Lower lobe of right lung (tissue), 2 donors: ENCODE measurements at regions not wholly inside any gene's neighbourhood (a gene's known extent, or its start where the extent isn't known, plus 50 kb on each side); places are given as distances from the start of the nearest gene placed in this dataset.

Experiments
- ATAC-seq, 2 donors: fragments of 200-7000 bp; cut with Tn5 transposase; one replicate each; pipeline ENCODE4 v1.9.1; 2020 to 2022; ENCODE audit warnings: mild to moderate bottlenecking in 2 of 2, moderate library complexity in 2 of 2
- DNase-seq: peaks from one replicate; pipeline ENCODE4 v3.0.0-alpha.2; 2020
- H3K27ac ChIP-seq: fragments of 200-600 bp; one replicate; pipeline ENCODE4 v1.8.0; 2022
- H3K27me3 ChIP-seq: fragments of 200-600 bp; one replicate; pipeline ENCODE4 v1.8.0; 2022; ENCODE audit warnings: low read depth
- H3K36me3 ChIP-seq: fragments of 200-600 bp; one replicate; pipeline ENCODE4 v1.8.0; 2022; ENCODE audit warnings: mild to moderate bottlenecking
- H3K4me1 ChIP-seq: fragments of 200-600 bp; one replicate; pipeline ENCODE4 v1.8.0; 2022
- H3K4me3 ChIP-seq: fragments of 200-600 bp; one replicate; pipeline ENCODE4 v1.8.0; 2022; ENCODE audit warnings: mild to moderate bottlenecking
- H3K9me3 ChIP-seq: fragments of 200-600 bp; one replicate; pipeline ENCODE4 v1.8.0; 2022
- CTCF ChIP-seq: fragments of 200-600 bp; IDR thresholded peaks from one replicate; pipeline ENCODE4 v1.8.0; 2022; ENCODE audit warnings: antibody characterized with exemption, mild to moderate bottlenecking
- intact Hi-C: fragments of 100-400 bp; cut with DNase I; formaldehyde crosslinking; loops from one replicate; pipeline ENCODE4 v1.11.0; 2022
- donor health status: DM: no; HTN: yes; CAD: no; lungs with severe emphysema.

GRCh38 chr13:81408647-81409046 is 1067.7 kb upstream of the SPRY2 start:
- Histone ChIP-seq H3K9me3 (no peaks in the 10 kb centered on the region), H3K27me3 (no peaks in the 10 kb centered on the region), H3K27ac (no peak overlapping the region), H3K4me3 (no peak overlapping the region), H3K36me3 (no peaks in the 10 kb centered on the region), H3K4me1 (no peaks in the 10 kb centered on the region)
- intact Hi-C loops: no loop called here
- no peak for TF ChIP-seq CTCF
- ATAC-seq (no peak), DNase-seq (no peak)

DNA sequence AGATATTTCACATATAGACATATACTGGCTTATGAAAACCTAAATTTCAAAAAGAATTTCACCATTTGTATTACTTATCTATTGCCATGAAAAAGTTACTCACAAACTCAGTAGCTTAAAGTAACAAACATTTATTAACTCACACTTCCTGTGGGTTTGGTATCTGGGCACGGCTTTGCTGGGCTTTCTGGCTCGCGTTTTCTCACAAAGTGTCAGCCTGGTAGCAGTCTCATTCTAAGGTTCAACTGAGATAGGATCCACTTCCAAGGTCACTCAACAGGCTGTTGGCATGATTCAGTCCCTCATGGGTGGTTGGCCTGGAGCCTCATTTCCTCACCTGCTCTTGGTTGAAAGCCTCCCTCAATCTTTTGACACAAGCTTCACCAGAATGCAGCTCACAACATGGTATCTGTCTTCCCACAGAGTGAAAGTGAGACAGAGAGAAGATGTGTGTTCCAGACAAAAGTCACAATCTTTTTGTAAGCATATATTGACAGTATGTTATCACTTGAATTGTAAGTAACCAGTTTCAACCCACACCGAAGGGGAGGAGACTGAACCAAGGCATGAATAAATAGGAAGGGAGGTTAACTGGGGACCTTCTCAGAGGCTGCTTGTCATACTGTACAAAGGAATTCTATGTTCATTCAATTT is 1065.8 kb upstream of the SPRY2 start:
- TF ChIP-seq CTCF: no peak
- ATAC-seq (no peak), DNase-seq (no peak)
- intact Hi-C loops: no loop called here
- Histone ChIP-seq H3K36me3 (no peaks in the 10 kb centered on the region), H3K27ac (no peak overlapping the region), H3K27me3 (no peaks in the 10 kb centered on the region), H3K4me1 (no peaks in the 10 kb centered on the region), H3K9me3 (no peaks in the 10 kb centered on the region), H3K4me3 (no peak overlapping the region)

GRCh38 chr13:81406022-81406421 is 1065.1 kb upstream of the SPRY2 start:
- no peak for ATAC-seq

DNA sequence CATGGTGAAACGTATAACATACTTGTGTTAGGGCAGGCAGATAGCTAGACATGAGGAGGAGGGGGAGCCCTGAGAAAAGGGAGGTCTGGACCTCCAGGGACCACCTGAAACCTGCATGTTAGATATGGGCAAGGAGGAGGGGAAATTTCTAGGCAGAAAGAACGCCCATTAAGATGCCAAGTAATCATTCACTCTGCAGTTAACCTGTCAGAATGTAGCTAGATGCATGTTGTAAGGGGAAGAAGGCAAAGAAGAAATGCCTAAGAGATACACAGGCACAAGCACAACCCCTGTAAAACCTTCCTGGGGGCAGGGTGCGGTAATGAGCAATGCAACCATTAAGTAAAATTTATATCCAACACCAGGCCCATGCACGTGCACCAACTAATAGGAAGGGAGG is 1055.3 kb upstream of the SPRY2 start:
- DNase-seq: no peak
- intact Hi-C loops: no loop called here
- Histone ChIP-seq H3K9me3 (no peaks in the 10 kb centered on the region), H3K4me3 (no peak overlapping the region), H3K4me1 (no peaks in the 10 kb centered on the region), H3K27ac (no peak overlapping the region), H3K27me3 (no peaks in the 10 kb centered on the region), H3K36me3 (no peaks in the 10 kb centered on the region)
- ATAC-seq: no peak
- no peak for TF ChIP-seq CTCF

More at GRCh38 chr13:81406022-81406421, 1065.1 kb upstream of the SPRY2 start:
- DNase-seq: no peak
- Histone ChIP-seq H3K27me3 (no peaks in the 10 kb centered on the region), H3K27ac (no peak overlapping the region), H3K4me3 (no peak overlapping the region), H3K9me3 (no peaks in the 10 kb centered on the region), H3K36me3 (no peaks in the 10 kb centered on the region), H3K4me1 (no peaks in the 10 kb centered on the region)
- intact Hi-C loops: no loop called here
- TF ChIP-seq CTCF: no peak

DNA sequence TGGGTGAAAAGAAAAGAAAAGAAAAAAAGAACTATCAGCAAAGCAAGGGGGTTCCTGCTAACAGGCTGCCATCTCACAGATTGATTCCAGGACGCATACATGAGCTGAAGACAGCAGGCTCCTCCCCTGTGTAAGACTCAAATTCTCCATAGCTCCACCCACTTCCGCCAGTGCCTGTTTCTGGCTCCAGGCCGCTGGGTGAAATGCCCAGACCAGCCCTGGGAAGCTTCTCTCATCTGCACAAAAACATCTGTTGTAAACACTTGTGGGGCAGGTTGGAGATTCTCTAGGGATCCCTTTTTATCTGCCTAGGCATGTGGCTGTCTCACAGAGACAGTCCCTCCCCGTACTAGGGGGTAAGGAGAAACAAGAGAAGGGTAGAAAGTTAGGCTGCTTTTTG is 1054.4 kb upstream of the SPRY2 start:
- intact Hi-C loops: no loop called here
- DNase-seq: no peak

More for the DNA sequence above, 1054.4 kb upstream of the SPRY2 start:
- no peaks in the 10 kb centered on the region for H3K36me3 ChIP-seq
- H3K27ac ChIP-seq: no peak overlapping the region
- no peak overlapping the region for H3K4me3 ChIP-seq
- no peaks in the 10 kb centered on the region for H3K4me1 ChIP-seq
- no peaks in the 10 kb centered on the region for H3K27me3 ChIP-seq
- no peak for TF ChIP-seq CTCF
- H3K9me3 ChIP-seq: no peaks in the 10 kb centered on the region
- ATAC-seq: no peak
